MV-4-11 (cell line): ENCODE measurements at regions not wholly inside any gene's neighbourhood (a gene's known extent, or its start where the extent isn't known, plus 50 kb on each side); places are given as distances from the start of the nearest gene placed in this dataset.
A peak's percentile ranks its signal among the peaks of the same experiment; 100 is the strongest.
"Not testable (repeated sequence)": the region's sequence is repeated elsewhere in the genome, so short reads cannot be mapped to it uniquely, and the experiment has no call there.

ENCODE experiments used
- DNase-seq: peaks from one replicate; lab custom pipeline; 2025; lab: John Stamatoyannopoulos, UW

DNA sequence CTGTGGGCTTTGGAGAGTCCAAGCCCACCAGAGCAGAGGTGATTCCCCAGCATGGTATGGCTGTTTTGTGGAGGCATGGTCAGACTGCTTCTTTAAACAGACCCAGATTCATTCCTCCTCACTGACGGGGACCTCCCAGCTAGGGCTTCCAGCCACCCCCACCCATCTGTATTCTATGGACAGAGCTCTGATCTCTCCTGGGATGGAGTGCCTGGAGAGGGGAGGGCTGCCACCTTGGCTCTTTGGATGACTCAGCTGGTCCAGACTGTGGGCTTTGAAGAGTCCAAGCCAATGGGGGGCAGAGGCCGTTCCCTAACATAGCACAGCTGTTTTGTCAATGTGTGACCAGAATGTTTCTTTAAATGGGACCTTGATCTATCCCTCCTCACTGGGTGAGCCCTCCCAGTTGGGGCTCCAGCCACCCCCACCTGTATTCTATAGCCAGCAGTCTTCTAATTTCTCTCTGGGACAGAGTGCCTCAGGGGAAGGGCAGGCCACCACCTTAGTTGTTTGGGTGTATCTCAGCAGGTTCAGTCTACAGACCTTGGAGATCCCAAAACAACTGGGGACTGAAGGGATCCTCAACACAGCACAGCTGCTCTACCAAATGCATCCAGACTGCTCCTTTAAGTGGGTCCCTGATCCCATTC is 122.0 kb upstream of the OSTN start:
- no peak for DNase-seq

DNA sequence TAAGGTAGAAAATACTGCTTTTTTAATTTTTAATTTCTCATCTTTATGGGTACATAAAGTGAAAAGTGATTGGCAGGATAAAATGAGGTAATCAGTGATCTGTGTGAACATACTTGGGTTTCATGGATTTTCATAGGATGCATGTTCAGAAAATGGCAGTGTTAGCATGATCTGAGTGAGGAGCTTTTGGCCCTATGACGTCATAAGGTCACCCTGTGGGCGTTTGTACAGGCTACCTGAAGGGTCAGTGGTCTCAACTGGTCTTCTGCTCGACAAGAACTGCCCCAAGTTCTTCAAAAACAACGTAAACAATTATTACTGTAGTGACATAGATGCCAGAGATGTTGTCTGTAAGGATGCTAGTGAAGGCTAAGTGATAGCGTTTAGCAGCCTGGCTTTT is 124.5 kb upstream of the OSTN start:
- DNase-seq: no peak

DNA sequence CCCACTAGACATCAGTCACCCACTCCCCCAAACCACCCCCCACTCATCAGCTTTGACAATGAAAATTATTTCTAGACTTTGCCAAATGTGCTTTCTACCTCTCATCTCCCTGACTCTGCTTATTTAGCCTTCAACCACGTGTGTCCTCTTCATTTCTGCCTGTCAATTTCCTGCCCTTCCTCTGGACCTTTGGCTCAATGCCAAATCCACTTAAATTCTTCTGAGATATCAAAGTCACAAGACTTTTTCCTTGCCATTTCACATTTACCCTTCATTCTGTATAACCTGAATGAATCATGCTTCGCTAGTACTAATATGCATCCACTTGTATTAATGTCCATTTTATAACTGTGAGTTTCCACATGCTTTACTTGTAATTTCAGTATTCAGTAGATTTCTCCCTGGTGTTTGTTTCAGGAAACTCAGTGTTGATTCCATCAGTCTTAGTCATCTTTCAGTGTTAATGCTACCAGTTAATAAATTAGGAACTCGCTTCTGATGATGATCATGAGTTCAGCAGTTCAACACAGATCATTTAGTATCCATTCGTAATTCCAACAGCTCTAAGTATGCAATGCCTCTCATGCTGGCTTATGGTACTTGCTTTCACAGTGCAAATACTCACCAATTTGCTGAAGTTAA is 128.2 kb upstream of the OSTN start:
- no peak for DNase-seq

DNA sequence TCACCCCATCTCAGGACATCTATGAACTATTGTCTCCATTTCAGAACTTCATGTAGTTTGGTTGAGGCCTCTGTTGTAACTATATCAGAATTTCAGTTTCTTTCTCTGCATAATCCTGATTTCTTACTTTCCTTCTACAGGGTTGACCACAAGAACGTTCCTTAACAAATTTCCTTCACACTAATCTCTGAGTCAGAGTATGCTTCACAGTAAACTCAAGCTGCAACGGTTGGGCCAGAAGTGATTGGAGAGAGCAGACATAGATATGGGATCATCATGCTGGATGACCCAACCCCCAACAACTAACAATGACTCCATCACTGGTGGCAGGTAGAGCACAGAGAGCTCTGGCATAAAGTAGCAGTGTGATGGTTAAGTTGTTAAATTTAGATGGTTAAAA is 128.8 kb upstream of the OSTN start:
- no peak for DNase-seq

DNA sequence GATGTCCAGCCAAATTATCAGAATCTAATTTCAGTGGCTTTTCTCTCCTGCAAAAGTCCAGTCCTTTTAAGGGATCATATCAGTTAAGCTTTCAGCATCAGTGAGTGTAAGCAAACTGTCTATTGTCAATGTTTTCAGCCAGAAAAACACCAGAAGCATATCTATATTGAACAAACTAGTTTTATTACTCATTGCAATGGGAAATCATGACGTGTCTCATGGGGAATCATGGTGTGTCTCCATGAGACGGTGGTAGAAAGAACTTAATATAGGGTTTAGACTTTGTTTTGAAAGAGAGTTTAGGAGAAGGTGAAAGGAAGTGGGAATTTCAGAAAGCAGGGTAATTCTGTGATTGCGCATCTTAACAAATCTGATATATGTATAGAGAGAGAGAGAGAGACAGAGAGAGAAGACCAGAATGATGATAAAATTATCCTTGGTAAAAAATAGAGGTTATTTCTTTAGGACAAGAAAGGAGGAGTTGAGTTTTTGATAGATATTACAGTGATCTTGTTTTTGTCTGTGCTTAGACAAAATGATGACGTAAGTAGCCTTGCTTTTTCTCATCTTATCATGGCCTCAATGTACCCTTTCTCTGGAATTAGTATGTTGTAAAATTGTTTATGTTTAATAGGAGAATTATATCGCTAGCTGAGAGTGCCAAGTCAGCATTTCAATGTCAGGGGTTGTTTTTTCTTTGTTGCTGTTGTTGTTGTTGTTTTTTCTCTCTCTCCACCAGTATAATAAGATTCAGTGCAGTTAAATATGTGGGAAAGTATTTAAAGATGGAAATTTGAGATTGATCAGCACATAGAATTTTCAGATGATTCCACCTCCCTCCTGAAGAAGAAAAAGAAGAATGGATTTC is 129.9 kb upstream of the OSTN start:
- no peak for DNase-seq

DNA sequence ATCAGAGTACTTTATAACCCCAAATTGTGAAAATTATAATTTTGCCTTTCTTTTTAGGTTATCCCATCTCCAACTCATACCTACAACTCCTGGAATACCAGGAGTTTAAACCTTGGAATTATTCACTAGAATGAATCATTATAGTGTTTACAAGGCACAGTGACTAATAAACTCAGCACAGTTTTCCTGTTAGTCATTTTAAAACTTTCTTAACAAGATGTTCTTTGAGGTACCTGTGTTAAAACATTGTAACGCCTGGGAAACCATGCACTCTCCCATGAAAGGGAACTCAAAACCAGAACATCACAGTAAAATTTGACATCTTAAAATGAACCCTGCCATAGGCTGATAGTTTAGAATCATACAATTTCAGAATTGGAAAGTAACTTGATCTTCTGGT is 132.4 kb upstream of the OSTN start:
- no peak for DNase-seq

DNA sequence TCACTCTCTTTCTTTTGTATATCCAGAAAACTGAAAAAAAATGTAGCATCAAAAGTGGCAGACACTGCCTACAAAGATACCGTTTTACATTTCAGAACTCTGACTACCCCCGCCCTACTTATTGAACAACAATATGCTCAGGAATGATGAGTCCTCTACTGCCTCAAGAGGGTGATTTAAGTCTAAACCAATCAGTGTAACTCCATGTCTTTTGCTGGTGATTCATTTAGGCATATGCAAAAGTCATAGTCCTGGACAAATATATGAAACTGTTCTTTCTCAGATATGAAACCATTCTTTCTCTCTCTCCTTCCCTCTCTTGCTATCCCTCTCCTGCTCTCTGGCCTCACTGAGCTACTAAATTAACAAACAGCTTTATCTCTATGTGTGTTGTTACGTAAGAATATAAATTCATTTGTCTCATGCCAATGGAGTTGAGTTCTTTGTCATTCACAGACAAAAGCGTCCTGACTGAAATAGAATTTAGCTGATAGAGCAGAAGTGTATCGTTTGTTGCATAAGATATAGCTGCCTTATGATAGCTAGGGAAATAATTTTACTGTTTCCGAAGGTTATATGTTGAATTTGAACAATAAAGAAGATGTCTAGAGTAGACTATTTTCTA is 133.7 kb upstream of the OSTN start:
- no peak for DNase-seq

DNA sequence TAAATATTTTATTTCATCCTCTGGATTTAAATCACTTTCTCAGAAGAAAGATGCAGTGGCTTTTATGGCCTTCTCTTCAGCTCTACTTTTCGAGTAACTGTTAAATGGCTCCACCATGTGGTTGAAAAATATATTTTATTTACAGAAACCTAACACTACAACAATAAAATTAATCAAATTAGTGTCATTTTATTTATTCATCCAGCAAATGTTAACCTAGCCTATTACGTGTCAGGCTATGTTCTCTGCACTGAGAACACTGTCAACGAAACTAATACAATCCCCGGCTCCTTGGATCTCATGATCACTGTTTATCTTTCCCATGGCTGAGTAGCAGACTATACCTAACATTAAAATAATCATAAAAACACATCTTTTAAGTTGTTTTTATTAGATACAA is 148.0 kb upstream of the OSTN start:
- peak; percentile 12 for DNase-seq

DNA sequence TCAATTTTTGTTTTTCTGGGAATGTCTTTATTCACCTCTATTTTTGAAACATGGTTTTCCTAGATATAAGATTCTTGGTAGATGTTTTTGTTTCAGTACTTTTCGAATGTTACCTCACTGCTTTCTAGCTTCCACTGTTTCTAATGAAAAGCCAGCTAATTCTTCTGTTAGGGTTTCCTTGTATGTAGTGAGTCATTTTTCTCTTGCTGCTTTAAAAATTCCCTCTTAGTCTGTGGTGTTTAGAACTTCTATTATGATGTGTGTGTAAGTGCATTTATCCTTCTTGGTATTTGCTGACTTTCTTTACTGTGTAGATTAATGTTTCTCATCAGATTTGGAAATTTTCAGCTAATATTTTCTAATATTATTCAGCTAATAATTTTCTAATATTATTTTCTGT is 151.1 kb upstream of the OSTN start:
- DNase-seq: no peak

DNA sequence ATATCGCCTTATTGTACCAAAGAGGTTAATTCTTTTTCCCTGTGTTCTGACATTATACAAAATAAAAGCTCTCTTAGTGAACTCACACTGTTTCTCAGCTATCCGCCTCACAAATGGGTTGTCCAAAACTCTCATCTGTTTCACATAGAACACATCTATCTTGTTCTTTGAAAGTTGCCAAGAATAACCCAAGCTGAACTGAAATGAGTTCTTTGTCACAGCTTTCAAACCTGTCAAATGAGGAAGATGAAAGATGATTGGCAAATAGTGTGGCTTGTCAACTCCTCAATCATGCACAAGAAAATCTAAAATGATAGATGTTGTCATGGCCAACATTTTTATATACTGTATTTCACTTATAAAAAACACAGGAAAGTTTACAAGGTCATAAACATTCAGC is 168.1 kb upstream of the OSTN start:
- DNase-seq: no peak

DNA sequence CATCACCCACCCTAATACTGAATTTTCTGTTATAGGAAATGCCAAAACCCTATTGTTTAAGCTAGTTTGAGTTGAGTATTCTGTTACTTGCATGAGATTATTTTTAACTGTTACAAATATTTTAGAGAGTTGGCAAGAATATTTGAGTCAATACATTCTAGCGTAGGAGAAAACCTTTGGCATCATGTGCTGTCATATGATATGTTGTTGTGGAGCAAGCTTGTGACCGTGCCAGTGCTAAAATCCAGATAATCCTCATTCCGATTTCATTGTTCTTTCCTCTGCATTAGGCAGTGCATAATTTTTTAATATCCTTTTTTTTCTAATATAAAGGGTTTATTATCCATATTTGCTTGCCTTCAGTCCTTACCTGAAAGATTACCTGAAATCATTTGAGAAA is 168.0 kb upstream of the GMNC start:
- DNase-seq: no peak

DNA sequence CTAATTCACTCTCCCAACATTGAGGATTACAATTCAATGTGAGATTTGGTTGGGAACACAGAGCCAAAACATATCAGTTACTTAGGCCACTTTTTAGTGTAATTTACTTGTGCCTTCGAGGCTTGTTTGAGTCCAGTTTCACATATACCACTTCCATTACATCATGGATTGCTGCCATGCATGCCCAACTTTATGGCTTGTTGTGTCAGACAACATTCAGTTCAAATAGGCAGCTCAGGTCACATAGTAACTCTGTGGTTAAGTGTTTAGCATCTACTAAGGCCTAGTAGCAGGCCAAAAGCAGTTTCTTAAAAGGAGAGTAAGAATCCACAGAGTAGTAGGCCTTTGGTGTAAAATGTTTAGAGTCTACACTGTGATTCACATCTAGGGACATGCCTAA is 164.3 kb upstream of the GMNC start:
- no peak for DNase-seq

DNA sequence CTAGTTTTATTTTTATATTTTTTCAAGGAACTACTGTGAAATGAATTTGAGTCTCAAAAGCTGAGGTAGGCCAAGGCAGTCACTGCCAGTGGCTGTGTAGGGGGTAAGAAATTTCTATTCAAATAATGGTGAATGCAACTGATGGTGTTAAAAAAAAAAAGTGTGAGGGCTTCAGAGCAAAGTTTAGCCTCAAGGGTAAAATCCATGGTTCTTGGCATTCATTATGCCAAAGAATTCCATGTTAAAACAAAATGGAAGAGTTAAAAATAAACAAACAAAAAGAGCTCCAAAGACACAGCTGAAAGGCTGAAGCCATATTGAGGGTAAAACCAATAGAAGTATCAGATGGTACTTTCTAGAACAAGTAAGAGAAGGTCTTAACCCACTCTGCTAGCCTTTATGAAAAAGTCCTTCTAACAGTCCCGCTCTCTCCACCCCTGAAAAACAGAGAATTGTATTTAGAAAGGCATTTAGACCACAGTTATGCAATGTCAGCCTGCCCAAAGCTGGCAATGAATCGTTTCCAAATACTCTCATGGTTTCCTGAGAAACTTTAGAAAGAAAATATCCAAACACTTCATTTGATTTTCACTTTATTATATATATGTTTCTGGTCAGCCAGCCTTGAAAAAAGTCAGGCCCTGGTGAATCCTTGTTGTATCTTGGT is 158.4 kb upstream of the GMNC start:
- DNase-seq: no peak

DNA sequence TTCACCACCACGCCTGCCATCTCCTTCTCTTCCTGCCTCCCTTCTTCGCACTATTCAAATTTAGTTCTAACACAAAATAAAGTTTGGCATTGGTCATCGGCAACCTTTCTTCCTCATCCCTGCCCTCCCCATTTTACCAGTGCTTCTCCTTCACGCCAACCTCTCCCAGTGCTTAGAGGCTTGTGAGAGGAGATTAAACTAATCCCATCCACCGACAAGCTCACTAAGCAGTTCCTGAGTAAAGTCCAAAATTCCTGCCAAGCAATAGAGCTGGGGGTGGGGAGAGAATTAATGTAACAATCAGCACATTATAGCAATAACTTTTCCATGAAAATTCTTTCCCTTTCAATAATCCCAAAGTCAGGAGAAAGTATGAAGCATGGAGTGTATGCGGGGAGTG is 157.4 kb upstream of the GMNC start:
- no peak for DNase-seq

DNA sequence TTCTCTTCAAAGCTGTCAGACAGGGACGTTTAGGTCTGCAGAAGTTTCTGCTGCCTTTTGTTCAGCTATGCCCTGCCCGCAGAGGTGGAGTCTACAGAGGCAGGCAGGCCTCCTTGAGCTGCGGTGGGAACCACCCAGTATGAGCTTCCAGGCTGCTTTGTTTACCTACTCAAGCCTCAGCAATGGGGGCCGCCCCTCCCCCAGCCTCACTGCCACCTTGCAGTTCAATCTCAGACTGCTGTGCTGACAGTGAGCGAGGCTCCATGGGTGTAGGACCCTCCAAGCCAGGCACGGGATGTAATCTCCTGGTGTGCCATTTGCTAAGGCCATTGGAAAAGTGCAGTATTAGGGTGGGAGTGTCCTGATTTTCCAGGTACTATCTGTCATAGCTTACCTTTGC is 153.5 kb upstream of the GMNC start:
- DNase-seq: not testable (repeated sequence)

DNA sequence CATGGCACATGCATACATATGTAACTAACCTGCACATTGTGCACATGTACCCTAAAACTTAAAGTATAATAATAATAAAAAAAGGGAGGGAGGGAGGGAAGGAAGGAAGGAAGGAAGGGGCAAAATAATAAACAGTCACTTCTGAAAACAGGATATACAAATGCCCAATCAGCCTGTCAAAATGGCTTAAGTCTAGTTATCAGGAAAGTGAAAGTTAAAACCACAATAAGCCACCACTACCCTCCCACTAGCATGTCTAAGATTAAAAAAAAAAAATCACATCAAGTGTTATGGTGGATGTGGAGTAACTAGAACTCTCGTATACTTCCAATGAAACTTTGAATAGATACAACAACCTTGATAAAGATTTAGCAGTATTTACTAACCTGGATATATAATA is 145.6 kb upstream of the GMNC start:
- no peak for DNase-seq

DNA sequence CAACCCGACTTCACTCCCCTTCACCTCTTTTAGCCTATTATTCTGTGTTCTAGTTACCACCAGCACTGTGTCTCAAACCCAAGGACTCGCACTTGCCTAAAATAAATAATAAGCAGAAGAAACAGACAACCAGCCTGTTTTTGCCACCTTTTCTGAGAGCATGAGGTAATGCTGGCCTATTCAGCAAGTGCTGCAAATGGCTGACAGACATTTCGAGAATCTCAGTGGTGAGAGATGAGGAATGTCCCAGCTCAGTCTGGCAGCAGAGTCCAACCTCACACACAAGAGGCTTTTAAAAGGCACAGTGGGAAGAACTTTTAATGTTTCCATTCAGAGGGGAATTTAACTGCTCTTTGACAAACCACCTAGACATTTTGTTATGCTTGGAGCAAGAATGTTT is 143.3 kb upstream of the GMNC start:
- no peak for DNase-seq

DNA sequence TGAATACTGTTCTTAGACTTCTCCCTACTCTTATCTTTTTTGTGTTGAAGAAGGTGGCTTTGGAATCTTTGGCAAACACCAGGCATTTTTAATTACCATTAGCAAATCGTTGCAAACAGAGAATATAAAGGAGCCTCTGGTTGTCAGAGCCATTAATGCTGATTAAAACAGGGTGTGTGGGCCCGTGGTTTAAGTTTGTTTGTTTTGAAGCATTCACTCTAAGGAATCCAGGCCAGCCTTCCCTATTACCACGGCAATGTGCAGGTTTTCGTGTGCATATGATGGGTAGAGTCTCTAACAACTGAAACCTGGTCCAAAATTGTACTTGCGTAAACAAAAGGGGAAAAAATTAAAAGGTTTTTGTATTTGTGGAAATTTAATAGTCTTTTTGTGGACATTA is 141.2 kb upstream of the GMNC start:
- DNase-seq: no peak

DNA sequence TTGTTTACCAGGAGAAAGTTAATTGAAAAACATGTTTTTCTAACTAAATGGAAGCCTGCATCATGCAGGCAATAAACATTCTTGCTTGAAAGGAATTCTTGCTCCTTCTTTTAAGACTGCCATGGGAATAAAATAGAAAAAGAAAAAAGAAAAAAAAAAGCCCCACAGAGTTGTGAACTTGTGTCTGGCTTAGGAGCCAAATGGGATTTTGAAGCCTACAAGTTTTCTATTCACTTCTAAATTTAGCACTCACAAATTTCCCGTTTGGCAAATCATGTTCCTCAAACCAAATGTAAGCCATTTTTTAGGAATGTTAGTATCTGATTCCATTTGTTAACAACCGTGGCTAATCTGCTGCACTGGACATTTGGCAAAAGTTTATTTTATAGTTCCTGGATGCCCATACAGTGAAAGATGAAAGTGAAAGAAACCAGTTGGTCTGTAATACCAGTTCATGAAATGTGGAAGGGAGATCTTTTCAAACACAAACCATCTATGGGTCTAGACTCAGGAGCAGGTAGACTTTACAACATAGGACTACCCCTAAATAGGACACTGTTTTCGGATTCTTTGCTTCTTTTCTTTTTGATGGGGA is 133.8 kb upstream of the GMNC start:
- no peak for DNase-seq

DNA sequence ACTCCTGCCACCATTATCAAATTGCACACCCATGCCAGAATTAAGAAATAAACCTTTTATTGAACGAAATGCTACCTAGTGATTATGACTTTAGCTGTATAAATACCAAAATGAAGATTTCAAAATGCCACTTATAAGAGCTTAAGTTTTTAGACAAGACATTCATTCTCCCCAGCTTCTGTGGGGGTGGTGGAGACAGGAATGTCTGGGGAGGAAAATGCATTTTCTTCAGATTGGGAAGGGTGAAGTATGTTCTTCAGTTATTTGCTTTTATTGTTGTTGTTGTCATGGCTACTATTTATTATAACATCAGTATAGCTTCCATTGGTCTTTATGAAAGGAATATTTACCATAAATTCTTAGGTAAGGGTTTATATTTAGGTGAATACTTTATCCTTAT is 132.7 kb upstream of the GMNC start:
- no peak for DNase-seq

DNA sequence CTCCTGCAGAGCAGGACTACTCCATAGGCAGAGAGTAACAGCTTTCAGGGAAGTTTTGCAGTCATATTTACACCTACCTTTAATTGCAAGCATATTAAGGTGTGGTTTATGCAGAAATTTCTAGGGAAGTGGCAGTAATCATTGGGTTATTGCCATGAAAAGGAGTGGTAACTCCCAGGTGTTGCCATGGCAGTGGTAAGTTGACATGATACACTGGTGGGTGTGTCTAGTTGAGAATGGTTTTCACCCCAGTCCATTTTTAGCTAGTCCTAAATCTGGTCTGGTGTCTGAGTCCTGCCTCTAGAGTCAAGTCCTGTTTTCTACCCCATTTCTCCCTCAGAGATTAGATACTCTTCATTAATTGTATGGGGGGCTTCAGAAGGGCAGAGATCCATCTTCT is 128.4 kb upstream of the GMNC start:
- no peak for DNase-seq

DNA sequence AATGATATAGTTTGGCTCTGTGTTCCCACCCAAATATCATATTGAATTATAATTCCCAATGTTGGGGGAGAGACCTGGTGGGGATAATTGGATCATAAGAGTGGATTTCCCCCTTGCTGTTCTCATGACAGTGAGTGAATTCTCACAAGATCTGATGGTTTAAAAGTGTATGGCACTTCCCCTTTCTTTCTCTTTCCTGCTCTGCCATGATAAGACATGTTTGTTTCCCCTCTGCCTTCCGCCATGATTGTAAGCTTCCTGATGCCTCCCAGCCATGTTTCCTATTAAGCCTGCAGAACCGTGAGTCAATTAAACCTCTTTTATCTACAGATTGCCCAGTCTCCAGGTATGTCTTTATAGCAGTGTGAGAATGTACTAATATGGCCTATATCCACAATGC is 126.7 kb upstream of the GMNC start:
- no peak for DNase-seq
